CD4-positive, alpha-beta T cell treated with Interleukin-17A for 1 hour (primary cell): ENCODE measurements at regions not wholly inside any gene's neighbourhood (a gene's known extent, or its start where the extent isn't known, plus 50 kb on each side); places are given as distances from the start of the nearest gene placed in this dataset.

Source experiments
- DNase-seq: peaks from one replicate; pipeline ENCODE4 v3.0.0-alpha.2; 2020

- no peak for DNase-seq
These were observed 1011.3 kb downstream of the XPNPEP1 start for GRCh38 chr10:108911814-108912541.

- DNase-seq = no peak
These were observed 1015.2 kb downstream of the XPNPEP1 start for GRCh38 chr10:108908096-108908495.

GRCh38 chr10:108905821-108906220 is 1017.5 kb downstream of the XPNPEP1 start:
- no peak for DNase-seq

GRCh38 chr10:108905171-108905570 is 1018.1 kb downstream of the XPNPEP1 start:
- no peak for DNase-seq

GRCh38 chr10:108904163-108904838 is 1019.0 kb downstream of the XPNPEP1 start:
- DNase-seq = no peak

GRCh38 chr10:108902619-108903285 is 1020.6 kb downstream of the XPNPEP1 start:
- DNase-seq = no peak

- DNase-seq = no peak
These were observed 1021.3 kb downstream of the XPNPEP1 start for GRCh38 chr10:108901781-108902618.

GRCh38 chr10:108899670-108900069 is 1023.6 kb downstream of the XPNPEP1 start:
- no peak for DNase-seq

- DNase-seq = no peak
These were observed 1028.7 kb downstream of the XPNPEP1 start for GRCh38 chr10:108894402-108895301.

- DNase-seq = no peak
These were observed 1046.2 kb downstream of the XPNPEP1 start for GRCh38 chr10:108877095-108877561.

- DNase-seq = no peak
These were observed 1050.5 kb downstream of the XPNPEP1 start for GRCh38 chr10:108872854-108873253.

GRCh38 chr10:108868881-108869280 is 1054.4 kb downstream of the XPNPEP1 start:
- DNase-seq = no peak

- DNase-seq = no peak
These were observed 1060.5 kb downstream of the XPNPEP1 start for GRCh38 chr10:108862676-108863350.

- DNase-seq = no peak
These were observed 1062.0 kb downstream of the XPNPEP1 start for GRCh38 chr10:108861181-108861754.

- DNase-seq = no peak
These were observed 1071.1 kb downstream of the XPNPEP1 start for GRCh38 chr10:108852211-108852610.

- DNase-seq = no peak
These were observed 1073.0 kb downstream of the XPNPEP1 start for GRCh38 chr10:108850138-108850854.

- DNase-seq = no peak
These were observed 1073.6 kb downstream of the XPNPEP1 start for GRCh38 chr10:108849688-108850087.

GRCh38 chr10:108849186-108849585 is 1074.1 kb downstream of the XPNPEP1 start:
- DNase-seq = no peak

- no peak for DNase-seq
These were observed 1075.3 kb downstream of the XPNPEP1 start for GRCh38 chr10:108848046-108848445.

GRCh38 chr10:108840944-108841343 is 1082.4 kb downstream of the XPNPEP1 start:
- DNase-seq = no peak
